ENCODE measurements at regions not wholly inside any gene's neighbourhood (a gene's known extent, or its start where the extent isn't known, plus 50 kb on each side); places are given as distances from the start of the nearest gene placed in this dataset.
A peak's percentile ranks its signal among the peaks of the same experiment; 100 is the strongest.

- Histone ChIP-seq H3K36me3 (ENCODE audit: control insufficient read depth, insufficient read depth, low read length) (no peaks in the 10 kb centered on the region), H3K9me3 (ENCODE audit: control insufficient read depth, insufficient read depth, low read length) (no peaks in the 10 kb centered on the region), H3K27me3 (ENCODE audit: control insufficient read depth, insufficient read depth, low read length) (no peaks in the 10 kb centered on the region), H3K4me3 (ENCODE audit: low read depth, low read length) (no peak overlapping the region), H3K9ac (ENCODE audit: low read depth, low read length) (no peak overlapping the region), H3K27ac (ENCODE audit: low read depth, low read length) (no peak overlapping the region), H3K4me1 (ENCODE audit: control insufficient read depth, insufficient read depth, low read length) (no peaks in the 10 kb centered on the region)
Measured at GRCh38 chr7:20466543-20467021, 135.9 kb downstream of the ITGB8 start.

- H3K9ac ChIP-seq (ENCODE audit: low read depth, low read length), result no peak overlapping the region
- H3K27me3 ChIP-seq (ENCODE audit: control insufficient read depth, insufficient read depth, low read length), result no peaks in the 10 kb centered on the region
- H3K4me1 ChIP-seq (ENCODE audit: control insufficient read depth, insufficient read depth, low read length), result no peaks in the 10 kb centered on the region
- no peak overlapping the region for H3K27ac ChIP-seq (ENCODE audit: low read depth, low read length)
- no peaks in the 10 kb centered on the region for H3K9me3 ChIP-seq (ENCODE audit: control insufficient read depth, insufficient read depth, low read length)
- no peaks in the 10 kb centered on the region for H3K36me3 ChIP-seq (ENCODE audit: control insufficient read depth, insufficient read depth, low read length)
- no peak overlapping the region for H3K4me3 ChIP-seq (ENCODE audit: low read depth, low read length)
Measured at GRCh38 chr7:20470082-20470481, 139.4 kb downstream of the ITGB8 start.

- Histone ChIP-seq H3K9me3 (ENCODE audit: control insufficient read depth, insufficient read depth, low read length) (no peaks in the 10 kb centered on the region), H3K27me3 (ENCODE audit: control insufficient read depth, insufficient read depth, low read length) (no peaks in the 10 kb centered on the region), H3K27ac (ENCODE audit: low read depth, low read length) (no peak overlapping the region), H3K9ac (ENCODE audit: low read depth, low read length) (no peak overlapping the region), H3K4me3 (ENCODE audit: low read depth, low read length) (no peak overlapping the region), H3K4me1 (ENCODE audit: control insufficient read depth, insufficient read depth, low read length) (no peaks in the 10 kb centered on the region), H3K36me3 (ENCODE audit: control insufficient read depth, insufficient read depth, low read length) (no peaks in the 10 kb centered on the region)
Measured at GRCh38 chr7:20470726-20471125, 140.0 kb downstream of the ITGB8 start.

DNA sequence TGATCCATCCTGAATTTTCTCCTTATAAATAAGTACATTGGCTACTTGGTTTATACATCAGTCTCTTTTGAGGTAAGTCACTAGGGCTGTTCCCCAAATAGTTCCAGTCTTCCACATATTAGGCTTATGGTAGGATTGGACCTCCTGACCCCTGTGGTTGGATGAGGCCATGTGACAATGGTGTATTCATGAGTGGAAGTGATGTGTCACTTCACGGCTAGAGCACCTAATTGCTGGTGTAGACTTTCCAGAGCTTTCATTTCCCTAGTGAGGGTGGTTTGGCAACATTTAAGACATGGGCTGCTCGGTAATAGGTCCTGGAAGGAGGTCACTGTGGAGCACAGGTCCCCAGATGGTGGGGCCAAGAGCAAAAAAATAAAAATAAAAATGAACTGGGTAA is 141.2 kb upstream of the ABCB5 start:
- Histone ChIP-seq H3K36me3 (ENCODE audit: control insufficient read depth, insufficient read depth, low read length) (no peaks in the 10 kb centered on the region), H3K9ac (ENCODE audit: low read depth, low read length) (no peak overlapping the region), H3K9me3 (ENCODE audit: control insufficient read depth, insufficient read depth, low read length) (no peaks in the 10 kb centered on the region), H3K4me3 (ENCODE audit: low read depth, low read length) (no peak overlapping the region), H3K27ac (ENCODE audit: low read depth, low read length) (no peak overlapping the region), H3K27me3 (ENCODE audit: control insufficient read depth, insufficient read depth, low read length) (no peaks in the 10 kb centered on the region), H3K4me1 (ENCODE audit: control insufficient read depth, insufficient read depth, low read length) (no peaks in the 10 kb centered on the region)

- Histone ChIP-seq H3K27me3 (ENCODE audit: control insufficient read depth, insufficient read depth, low read length) (no peaks in the 10 kb centered on the region), H3K36me3 (ENCODE audit: control insufficient read depth, insufficient read depth, low read length) (no peaks in the 10 kb centered on the region), H3K9ac (ENCODE audit: low read depth, low read length) (no peak overlapping the region), H3K4me1 (ENCODE audit: control insufficient read depth, insufficient read depth, low read length) (no peaks in the 10 kb centered on the region), H3K4me3 (ENCODE audit: low read depth, low read length) (no peak overlapping the region), H3K27ac (ENCODE audit: low read depth, low read length) (no peak overlapping the region), H3K9me3 (ENCODE audit: control insufficient read depth, insufficient read depth, low read length) (no peaks in the 10 kb centered on the region)
Measured at GRCh38 chr7:20475756-20476155, 139.7 kb upstream of the ABCB5 start.

DNA sequence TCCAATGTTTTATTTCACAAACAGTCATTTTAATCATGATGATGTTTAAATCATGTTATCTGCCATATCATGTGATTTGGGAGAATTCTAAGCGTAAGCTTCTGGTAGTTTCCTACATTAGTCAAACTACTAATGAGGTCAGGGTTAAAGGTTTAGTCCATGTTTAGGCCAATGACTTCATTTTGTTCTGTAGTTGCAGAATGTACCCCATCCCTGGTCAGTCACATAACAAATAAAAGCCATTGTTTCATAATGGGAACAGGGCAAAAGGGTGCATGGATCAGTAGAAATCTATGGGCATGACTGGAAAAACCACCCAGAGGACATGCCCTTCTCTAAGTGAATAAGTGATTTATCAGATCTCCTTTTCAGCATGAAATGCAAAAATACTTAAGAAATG is 138.4 kb upstream of the ABCB5 start:
- no peaks in the 10 kb centered on the region for H3K27me3 ChIP-seq (ENCODE audit: control insufficient read depth, insufficient read depth, low read length)
- no peak overlapping the region for H3K9ac ChIP-seq (ENCODE audit: low read depth, low read length)
- H3K4me3 ChIP-seq (ENCODE audit: low read depth, low read length), result no peak overlapping the region
- no peaks in the 10 kb centered on the region for H3K9me3 ChIP-seq (ENCODE audit: control insufficient read depth, insufficient read depth, low read length)
- H3K27ac ChIP-seq (ENCODE audit: low read depth, low read length), result no peak overlapping the region
- peaks cover 5% of the 10 kb centered on the region; the same call in 1 of the 2 replicates for H3K4me1 ChIP-seq (ENCODE audit: control insufficient read depth, insufficient read depth, low read length)
- no peaks in the 10 kb centered on the region for H3K36me3 ChIP-seq (ENCODE audit: control insufficient read depth, insufficient read depth, low read length)

DNA sequence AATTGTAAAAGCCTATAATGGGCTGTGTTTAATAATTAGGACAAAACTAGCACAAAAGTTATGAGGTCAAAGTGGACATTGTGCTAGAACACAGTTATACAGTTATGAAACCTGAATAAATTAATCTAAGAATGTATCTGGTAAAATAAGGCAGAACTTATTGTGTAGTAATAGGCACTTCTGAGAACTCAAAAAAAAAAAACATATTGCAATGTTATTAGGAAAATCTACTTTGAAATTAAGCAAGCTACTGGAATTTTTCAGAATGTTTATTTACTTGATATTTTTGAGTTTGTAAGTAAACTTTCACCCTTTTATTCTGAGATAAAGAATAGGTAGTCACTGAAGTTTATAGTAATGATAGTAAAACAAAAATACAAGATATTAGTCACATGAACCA is 135.8 kb upstream of the ABCB5 start:
- no peaks in the 10 kb centered on the region for H3K27me3 ChIP-seq (ENCODE audit: control insufficient read depth, insufficient read depth, low read length)
- no peak overlapping the region for H3K9ac ChIP-seq (ENCODE audit: low read depth, low read length)
- H3K4me1 ChIP-seq (ENCODE audit: control insufficient read depth, insufficient read depth, low read length), result peaks cover 7% of the 10 kb centered on the region; the same call in 1 of the 2 replicates
- no peaks in the 10 kb centered on the region for H3K36me3 ChIP-seq (ENCODE audit: control insufficient read depth, insufficient read depth, low read length)
- no peak overlapping the region for H3K4me3 ChIP-seq (ENCODE audit: low read depth, low read length)
- H3K9me3 ChIP-seq (ENCODE audit: control insufficient read depth, insufficient read depth, low read length), result no peaks in the 10 kb centered on the region
- no peak overlapping the region for H3K27ac ChIP-seq (ENCODE audit: low read depth, low read length)

DNA sequence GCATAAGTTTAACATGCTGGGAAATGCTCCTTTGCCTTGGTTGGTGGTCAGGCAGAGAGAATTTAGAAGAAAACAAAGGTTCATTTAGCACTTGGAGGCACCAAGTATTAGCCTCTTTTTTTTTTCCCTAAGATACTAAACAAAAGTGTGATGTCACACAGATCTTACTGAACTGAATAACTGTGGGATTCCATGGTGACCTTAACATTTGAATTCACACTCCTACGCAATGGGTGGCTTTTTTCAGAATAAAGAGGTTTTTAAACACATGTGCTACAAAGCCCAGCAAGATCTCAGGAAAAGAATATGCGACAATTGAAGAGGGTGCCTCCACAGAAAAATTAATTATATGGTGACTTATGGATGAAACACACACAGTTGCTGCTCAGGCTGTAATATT is 133.4 kb upstream of the ABCB5 start:
- no peaks in the 10 kb centered on the region for H3K36me3 ChIP-seq (ENCODE audit: control insufficient read depth, insufficient read depth, low read length)
- H3K4me1 ChIP-seq (ENCODE audit: control insufficient read depth, insufficient read depth, low read length), result peaks cover 7% of the 10 kb centered on the region; the same call in 1 of the 2 replicates
- H3K27ac ChIP-seq (ENCODE audit: low read depth, low read length), result peak overlapping the region; percentile 34
- H3K9me3 ChIP-seq (ENCODE audit: control insufficient read depth, insufficient read depth, low read length), result no peaks in the 10 kb centered on the region
- H3K9ac ChIP-seq (ENCODE audit: low read depth, low read length), result no peak overlapping the region
- H3K4me3 ChIP-seq (ENCODE audit: low read depth, low read length), result no peak overlapping the region
- no peaks in the 10 kb centered on the region for H3K27me3 ChIP-seq (ENCODE audit: control insufficient read depth, insufficient read depth, low read length)

GRCh38 chr7:20484356-20484755 is 131.1 kb upstream of the ABCB5 start:
- Histone ChIP-seq H3K4me3 (ENCODE audit: low read depth, low read length) (no peak overlapping the region), H3K4me1 (ENCODE audit: control insufficient read depth, insufficient read depth, low read length) (peaks cover 7% of the 10 kb centered on the region; the same call in 1 of the 2 replicates), H3K27me3 (ENCODE audit: control insufficient read depth, insufficient read depth, low read length) (no peaks in the 10 kb centered on the region), H3K36me3 (ENCODE audit: control insufficient read depth, insufficient read depth, low read length) (no peaks in the 10 kb centered on the region), H3K9ac (ENCODE audit: low read depth, low read length) (no peak overlapping the region), H3K9me3 (ENCODE audit: control insufficient read depth, insufficient read depth, low read length) (peaks cover 5% of the 10 kb centered on the region; the same call in 1 of the 2 replicates), H3K27ac (ENCODE audit: low read depth, low read length) (no peak overlapping the region)

DNA sequence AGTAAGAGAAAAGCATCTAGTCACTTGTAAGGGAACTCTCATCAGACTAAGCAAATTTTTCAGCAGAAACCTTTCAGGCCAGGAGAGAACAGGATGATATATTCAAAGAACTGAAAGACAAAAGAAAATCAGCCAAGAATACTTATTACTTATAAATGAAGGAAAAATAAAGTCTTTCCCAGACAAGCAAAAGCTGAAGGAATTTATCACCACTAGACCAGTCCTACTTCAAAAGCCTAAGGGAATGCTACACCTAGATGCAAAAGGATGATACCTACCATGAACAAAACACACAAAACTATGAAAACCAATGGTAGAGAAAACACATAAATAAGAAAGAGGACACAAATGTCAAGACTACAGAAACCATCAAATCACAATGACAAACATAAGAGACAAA is 126.6 kb upstream of the ABCB5 start:
- Histone ChIP-seq H3K4me1 (ENCODE audit: control insufficient read depth, insufficient read depth, low read length) (no peaks in the 10 kb centered on the region), H3K9ac (ENCODE audit: low read depth, low read length) (no peak overlapping the region), H3K27me3 (ENCODE audit: control insufficient read depth, insufficient read depth, low read length) (no peaks in the 10 kb centered on the region), H3K4me3 (ENCODE audit: low read depth, low read length) (no peak overlapping the region), H3K36me3 (ENCODE audit: control insufficient read depth, insufficient read depth, low read length) (no peaks in the 10 kb centered on the region), H3K9me3 (ENCODE audit: control insufficient read depth, insufficient read depth, low read length) (peaks cover 5% of the 10 kb centered on the region; the same call in 1 of the 2 replicates), H3K27ac (ENCODE audit: low read depth, low read length) (no peak overlapping the region)

- Histone ChIP-seq H3K27me3 (ENCODE audit: control insufficient read depth, insufficient read depth, low read length) (no peaks in the 10 kb centered on the region), H3K27ac (ENCODE audit: low read depth, low read length) (no peak overlapping the region), H3K4me1 (ENCODE audit: control insufficient read depth, insufficient read depth, low read length) (no peaks in the 10 kb centered on the region), H3K9ac (ENCODE audit: low read depth, low read length) (no peak overlapping the region), H3K4me3 (ENCODE audit: low read depth, low read length) (no peak overlapping the region), H3K36me3 (ENCODE audit: control insufficient read depth, insufficient read depth, low read length) (no peaks in the 10 kb centered on the region), H3K9me3 (ENCODE audit: control insufficient read depth, insufficient read depth, low read length) (peaks cover 5% of the 10 kb centered on the region; the same call in 1 of the 2 replicates)
Measured at GRCh38 chr7:20491284-20491683, 124.2 kb upstream of the ABCB5 start.

DNA sequence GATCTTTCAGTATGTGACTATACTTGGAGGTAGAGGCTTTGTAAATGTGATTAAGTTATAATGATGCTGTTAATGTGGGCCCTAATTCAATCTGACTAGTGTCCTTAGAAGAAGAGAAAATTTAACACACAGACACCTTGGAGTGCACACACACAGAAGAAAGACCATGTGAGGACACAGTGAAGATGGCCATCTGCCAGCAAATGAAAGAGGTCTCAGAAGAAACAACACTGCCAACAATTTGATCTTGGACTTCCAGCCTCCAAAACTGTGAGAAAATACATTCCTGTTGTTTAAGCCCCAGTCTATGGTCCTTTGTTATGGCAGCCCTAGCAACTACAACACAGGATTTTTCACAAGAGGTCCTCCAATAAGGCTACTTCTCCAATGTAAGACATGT is 120.9 kb upstream of the ABCB5 start:
- Histone ChIP-seq H3K9ac (ENCODE audit: low read depth, low read length) (no peak overlapping the region), H3K4me3 (ENCODE audit: low read depth, low read length) (no peak overlapping the region), H3K27me3 (ENCODE audit: control insufficient read depth, insufficient read depth, low read length) (no peaks in the 10 kb centered on the region), H3K4me1 (ENCODE audit: control insufficient read depth, insufficient read depth, low read length) (no peaks in the 10 kb centered on the region), H3K9me3 (ENCODE audit: control insufficient read depth, insufficient read depth, low read length) (no peaks in the 10 kb centered on the region), H3K36me3 (ENCODE audit: control insufficient read depth, insufficient read depth, low read length) (no peaks in the 10 kb centered on the region), H3K27ac (ENCODE audit: low read depth, low read length) (no peak overlapping the region)
